Naive B cell (primary cell): ENCODE measurements at regions not wholly inside any gene's neighbourhood (a gene's known extent, or its start where the extent isn't known, plus 50 kb on each side); places are given as distances from the start of the nearest gene placed in this dataset.

Experiments
- ATAC-seq, 2 donors: fragments of 150-1000 bp; cut with Tn5 transposase; 2 replicates each; pipeline ENCODE4 v1.10.0; 2021; ENCODE audit warnings: low read depth in 2 of 2, mild to moderate bottlenecking in 2 of 2, moderate library complexity in 2 of 2
- DNase-seq: peaks from one replicate; pipeline ENCODE4 v3.0.0; 2022
- H3K27ac Mint-ChIP-seq, 6 donors: one replicate each; pipeline ENCODE4 v1.8.0; 2020 to 2022; ENCODE audit warnings: mild to moderate bottlenecking in 6 of 6, mixed read lengths in 6 of 6, moderate library complexity in 5 of 6, inconsistent platforms in 2 of 6
- H3K27me3 Mint-ChIP-seq, 3 donors: one replicate each; pipeline ENCODE4 v1.8.0; 2021 to 2022; ENCODE audit warnings: mixed read lengths in 3 of 3, mild to moderate bottlenecking in 1 of 3
- H3K36me3 Mint-ChIP-seq, 2 donors: one replicate each; pipeline ENCODE4 v1.8.0; 2020 to 2022; ENCODE audit warnings: mixed read lengths in 2 of 2, inconsistent platforms in 1 of 2, mild to moderate bottlenecking in 1 of 2
- H3K4me1 Mint-ChIP-seq, 3 donors: one replicate each; pipeline ENCODE4 v1.8.0; 2020 to 2022; ENCODE audit warnings: mixed read lengths in 3 of 3, inconsistent platforms in 1 of 3, mild to moderate bottlenecking in 1 of 3, moderate library complexity in 1 of 3
- H3K4me3 Mint-ChIP-seq, 8 donors: one replicate each; pipeline ENCODE4 v1.8.0; 2020 to 2022; ENCODE audit warnings: mild to moderate bottlenecking in 8 of 8, mixed read lengths in 8 of 8, moderate library complexity in 8 of 8, inconsistent platforms in 2 of 8
- H3K9me3 Mint-ChIP-seq, 7 donors: one replicate each; pipeline ENCODE4 v1.8.0; 2020 to 2022; ENCODE audit warnings: mixed read lengths in 7 of 7, mild to moderate bottlenecking in 5 of 7, inconsistent platforms in 2 of 7, moderate library complexity in 1 of 7

DNA sequence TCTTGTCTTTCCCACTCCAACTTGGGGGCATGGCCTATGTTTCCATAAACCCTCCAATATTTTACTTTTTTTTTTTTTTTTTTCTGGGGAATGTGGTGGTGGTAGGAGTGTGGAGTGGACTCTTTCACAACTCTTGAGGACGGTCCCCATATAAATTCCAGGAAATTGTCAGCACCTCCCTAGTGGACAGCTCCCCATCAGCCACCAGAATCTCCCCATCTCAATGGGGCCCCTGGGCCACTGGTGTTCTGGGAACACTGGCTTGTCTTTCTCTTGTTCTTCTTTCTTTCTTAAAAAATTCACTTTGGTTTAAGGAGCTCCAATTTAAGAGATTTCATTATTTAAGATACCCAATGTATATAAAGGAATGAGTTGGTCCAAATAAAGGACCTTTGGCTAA, 74.1 kb downstream of the ADM start:
- ATAC-seq: no peak
- H3K27ac Mint-ChIP-seq: no peak overlapping the region
- no peak for DNase-seq
- peaks cover 0 to 4% of the 10 kb centered on the region in 2 donors for H3K36me3 Mint-ChIP-seq
- H3K27me3 Mint-ChIP-seq: peaks cover 24 to 47% (median 28%) of the 10 kb centered on the region in 3 donors
- H3K4me1 Mint-ChIP-seq: no peaks in the 10 kb centered on the region
- no peak overlapping the region for H3K4me3 Mint-ChIP-seq
- peaks cover 0 to 6% (median 2%) of the 10 kb centered on the region in 7 donors for H3K9me3 Mint-ChIP-seq

DNA sequence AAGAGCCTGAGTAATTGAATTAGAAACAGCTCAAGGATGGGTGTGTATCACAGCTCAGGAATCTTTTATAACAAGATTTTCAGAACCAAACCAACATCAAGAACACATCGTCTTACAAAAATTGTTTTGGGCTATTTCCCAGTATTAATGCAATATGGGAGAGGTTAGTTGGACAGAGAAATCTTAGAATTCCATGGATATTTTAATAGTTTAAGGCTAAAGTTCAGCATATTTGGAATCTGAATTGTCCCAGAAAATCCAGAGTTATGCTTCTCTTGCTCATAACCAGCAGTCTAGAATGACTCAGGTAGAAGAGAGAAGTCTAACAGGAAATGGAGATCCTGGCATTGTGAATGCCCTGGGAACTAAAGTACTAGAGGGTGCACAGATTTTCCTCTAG, 74.6 kb downstream of the ADM start:
- no peak for DNase-seq
- Mint-ChIP-seq H3K4me3 (no peak overlapping the region), H3K4me1 (no peaks in the 10 kb centered on the region), H3K36me3 (peaks cover 0 to 4% of the 10 kb centered on the region in 2 donors), H3K27ac (no peak overlapping the region), H3K9me3 (peaks cover 0 to 6% (median 2%) of the 10 kb centered on the region in 7 donors), H3K27me3 (peaks cover 24 to 47% (median 24%) of the 10 kb centered on the region in 3 donors)
- no peak for ATAC-seq

- H3K4me3 Mint-ChIP-seq: peak overlapping the region in 1 of 8 donors; percentile 29
- no peak for DNase-seq
- peaks cover 0 to 4% of the 10 kb centered on the region in 2 donors for H3K36me3 Mint-ChIP-seq
- ATAC-seq: no peak
- H3K9me3 Mint-ChIP-seq: peaks cover 0 to 9% (median 2%) of the 10 kb centered on the region in 7 donors
- H3K27me3 Mint-ChIP-seq: peaks cover 24 to 47% (median 24%) of the 10 kb centered on the region in 3 donors
- no peak overlapping the region for H3K27ac Mint-ChIP-seq
- no peaks in the 10 kb centered on the region for H3K4me1 Mint-ChIP-seq
Observed at GRCh38 chr11:10379871-10380568, 75.0 kb upstream of the AMPD3 start.

GRCh38 chr11:10380921-10381320, 74.1 kb upstream of the AMPD3 start:
- Mint-ChIP-seq H3K27me3 (peaks cover 24 to 49% (median 24%) of the 10 kb centered on the region in 3 donors), H3K36me3 (peaks cover 0 to 4% of the 10 kb centered on the region in 2 donors), H3K9me3 (peaks cover 0 to 9% (median 2%) of the 10 kb centered on the region in 7 donors), H3K4me3 (no peak overlapping the region), H3K4me1 (no peaks in the 10 kb centered on the region), H3K27ac (no peak overlapping the region)
- DNase-seq: no peak
- no peak for ATAC-seq

DNA sequence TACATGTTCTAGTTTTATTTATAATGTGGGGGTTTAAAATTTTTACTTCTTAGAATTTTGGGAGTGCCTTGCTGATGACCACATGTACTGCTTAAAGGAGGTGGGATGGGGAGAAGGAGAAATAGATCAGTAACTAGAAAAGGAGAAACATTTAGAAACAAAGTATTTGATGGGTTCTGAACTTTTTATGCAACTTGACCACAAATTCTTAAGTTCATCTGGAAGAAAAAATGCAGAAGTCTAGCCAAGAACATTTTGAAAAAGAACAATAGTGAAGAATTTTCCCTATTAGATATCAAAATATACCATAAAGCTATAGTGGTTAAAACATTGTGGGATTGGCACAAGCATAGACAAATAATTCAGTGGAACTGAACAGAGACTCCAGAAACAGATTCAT, 73.3 kb upstream of the AMPD3 start:
- DNase-seq: no peak
- no peak overlapping the region for H3K27ac Mint-ChIP-seq
- H3K9me3 Mint-ChIP-seq: peaks cover 0 to 9% (median 2%) of the 10 kb centered on the region in 7 donors
- no peak overlapping the region for H3K4me3 Mint-ChIP-seq
- no peaks in the 10 kb centered on the region for H3K4me1 Mint-ChIP-seq
- peaks cover 30 to 57% (median 32%) of the 10 kb centered on the region in 3 donors for H3K27me3 Mint-ChIP-seq
- peaks cover 0 to 4% of the 10 kb centered on the region in 2 donors for H3K36me3 Mint-ChIP-seq
- ATAC-seq: no peak

GRCh38 chr11:10382518-10382917, 72.5 kb upstream of the AMPD3 start:
- Mint-ChIP-seq H3K9me3 (peaks cover 0 to 9% (median 2%) of the 10 kb centered on the region in 7 donors), H3K4me1 (no peaks in the 10 kb centered on the region), H3K36me3 (peaks cover 0 to 4% of the 10 kb centered on the region in 2 donors), H3K27ac (no peak overlapping the region), H3K27me3 (peaks cover 35 to 65% (median 40%) of the 10 kb centered on the region in 3 donors), H3K4me3 (no peak overlapping the region)
- DNase-seq (no peak), ATAC-seq (peak; percentile 30 to 40)

DNA sequence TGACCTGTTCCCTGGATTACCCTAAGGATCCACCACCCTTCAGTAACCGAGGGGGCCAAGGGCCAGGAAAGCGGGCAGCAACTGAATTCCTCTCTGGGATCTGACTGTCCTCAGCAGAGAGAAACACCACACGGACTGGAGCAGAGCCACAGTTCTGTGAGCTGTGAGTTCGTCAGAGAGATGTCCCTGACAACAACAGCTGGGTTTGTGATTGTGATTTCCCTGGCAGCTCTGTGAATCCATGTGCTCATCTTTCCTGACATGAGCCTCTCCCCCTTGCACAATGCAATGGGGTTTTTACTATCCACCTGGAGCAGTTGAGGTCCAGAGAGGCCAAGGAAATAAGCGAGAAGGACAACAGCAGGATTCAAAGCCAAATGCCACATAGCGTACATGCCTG, 69.4 kb upstream of the AMPD3 start:
- Mint-ChIP-seq H3K27ac (no peak overlapping the region), H3K36me3 (peaks cover 0 to 4% of the 10 kb centered on the region in 2 donors), H3K9me3 (peaks cover 0 to 9% (median 2%) of the 10 kb centered on the region in 7 donors), H3K4me3 (no peak overlapping the region), H3K27me3 (peaks cover 37 to 67% (median 51%) of the 10 kb centered on the region in 3 donors), H3K4me1 (no peaks in the 10 kb centered on the region)
- ATAC-seq: no peak
- DNase-seq: no peak

DNA sequence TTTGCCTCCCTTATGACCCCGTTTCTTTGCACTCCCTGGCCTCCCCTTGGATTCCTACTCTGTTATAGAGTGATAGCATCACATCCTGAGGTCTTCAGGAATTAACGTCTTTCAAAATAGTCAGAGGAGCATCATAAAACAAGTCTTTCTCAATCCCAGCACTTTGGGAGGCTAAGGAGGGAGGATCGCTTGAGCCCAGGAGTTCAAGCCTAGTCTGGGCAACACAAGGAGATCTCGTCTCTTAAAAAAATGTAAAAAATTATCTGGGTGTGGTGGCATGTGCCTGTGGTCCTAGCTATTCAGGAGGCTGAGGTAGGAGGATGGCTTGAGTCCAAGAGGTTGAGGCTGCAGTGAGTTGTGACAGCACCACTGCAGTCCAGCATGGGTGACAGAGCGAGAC, 68.7 kb upstream of the AMPD3 start:
- Mint-ChIP-seq H3K9me3 (peaks cover 0 to 9% (median 2%) of the 10 kb centered on the region in 7 donors), H3K36me3 (peaks cover 0 to 4% of the 10 kb centered on the region in 2 donors), H3K4me3 (no peak overlapping the region), H3K4me1 (no peaks in the 10 kb centered on the region), H3K27me3 (peaks cover 37 to 67% (median 57%) of the 10 kb centered on the region in 3 donors), H3K27ac (no peak overlapping the region)
- DNase-seq: no peak
- no peak for ATAC-seq

- Mint-ChIP-seq H3K4me1 (no peaks in the 10 kb centered on the region), H3K4me3 (no peak overlapping the region), H3K36me3 (peaks cover 0 to 4% of the 10 kb centered on the region in 2 donors), H3K27me3 (peaks cover 33 to 64% (median 57%) of the 10 kb centered on the region in 3 donors), H3K9me3 (peaks cover 0 to 9% (median 2%) of the 10 kb centered on the region in 7 donors), H3K27ac (peak overlapping the region in 1 of 6 donors; percentile 10)
- DNase-seq (no peak), ATAC-seq (no peak)
Observed at GRCh38 chr11:10386861-10387205, 68.2 kb upstream of the AMPD3 start.

GRCh38 chr11:10387206-10388083, 67.6 kb upstream of the AMPD3 start:
- Mint-ChIP-seq H3K27ac (peak overlapping the region in 1 of 6 donors; percentile 10), H3K27me3 (peaks cover 27 to 62% (median 56%) of the 10 kb centered on the region in 3 donors), H3K9me3 (peaks cover 0 to 8% (median 2%) of the 10 kb centered on the region in 7 donors), H3K4me3 (no peak overlapping the region), H3K36me3 (peaks cover 0 to 4% of the 10 kb centered on the region in 2 donors), H3K4me1 (no peaks in the 10 kb centered on the region)
- DNase-seq (no peak), ATAC-seq (no peak)

DNA sequence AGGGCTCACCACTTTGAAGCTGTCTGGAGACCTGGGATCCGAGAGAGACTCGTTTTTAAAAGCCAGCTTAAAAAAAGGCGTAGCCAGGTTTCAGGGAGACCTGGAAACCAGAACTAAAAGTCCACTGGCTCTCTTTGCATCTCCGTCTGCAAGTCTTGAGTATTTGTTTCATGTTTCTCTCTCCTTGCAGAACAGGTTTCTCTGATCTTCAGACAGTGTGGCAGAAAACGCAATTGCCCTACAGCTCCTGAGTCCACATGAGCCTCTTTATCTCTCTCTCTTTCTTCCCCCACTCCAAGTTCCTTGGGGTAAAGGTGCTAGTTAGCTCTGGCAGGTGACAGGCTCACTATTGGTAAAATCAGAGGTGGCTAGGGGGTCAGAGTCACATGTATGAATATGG, 67.0 kb upstream of the AMPD3 start:
- DNase-seq: no peak
- Mint-ChIP-seq H3K27me3 (peaks cover 23 to 62% (median 56%) of the 10 kb centered on the region in 3 donors), H3K36me3 (no peaks in the 10 kb centered on the region), H3K4me1 (no peaks in the 10 kb centered on the region), H3K4me3 (no peak overlapping the region), H3K27ac (no peak overlapping the region), H3K9me3 (peaks cover 0 to 5% (median 0%) of the 10 kb centered on the region in 7 donors)
- ATAC-seq: no peak

DNA sequence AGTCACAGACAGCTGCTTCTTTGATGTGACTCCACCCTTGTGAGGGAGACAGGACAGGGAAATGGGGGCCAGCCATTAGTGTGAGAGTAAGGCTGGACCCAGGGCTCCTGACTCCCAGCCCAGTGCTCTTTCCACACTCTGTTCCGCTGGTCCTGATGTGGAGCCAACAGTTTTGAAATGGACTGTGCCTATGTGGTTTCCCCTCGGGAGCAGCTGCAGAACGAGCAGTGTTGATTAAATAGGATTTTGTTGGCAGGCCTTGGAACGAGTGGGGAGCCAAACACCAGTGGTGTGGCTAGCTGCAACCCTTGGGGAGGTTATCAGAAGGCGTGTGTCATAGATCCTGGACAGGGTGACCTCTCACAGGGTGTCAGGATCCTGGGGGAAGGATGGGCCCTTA, 66.5 kb upstream of the AMPD3 start:
- Mint-ChIP-seq H3K9me3 (peaks cover 0 to 4% (median 0%) of the 10 kb centered on the region in 7 donors), H3K36me3 (no peaks in the 10 kb centered on the region), H3K27me3 (peaks cover 25 to 66% (median 57%) of the 10 kb centered on the region in 3 donors), H3K4me1 (peaks cover 0 to 3% (median 0%) of the 10 kb centered on the region in 3 donors), H3K4me3 (no peak overlapping the region), H3K27ac (no peak overlapping the region)
- ATAC-seq (no peak), DNase-seq (no peak)

GRCh38 chr11:10390375-10390774, 64.7 kb upstream of the AMPD3 start:
- DNase-seq (no peak), ATAC-seq (no peak)
- Mint-ChIP-seq H3K27ac (peak overlapping the region in 1 of 6 donors; percentile 0), H3K9me3 (no peaks in the 10 kb centered on the region), H3K27me3 (peaks cover 32 to 67% (median 65%) of the 10 kb centered on the region in 3 donors), H3K36me3 (no peaks in the 10 kb centered on the region), H3K4me3 (no peak overlapping the region), H3K4me1 (peaks cover 0 to 4% (median 0%) of the 10 kb centered on the region in 3 donors)
